22Rv1 (cell line): ENCODE measurements at regions not wholly inside any gene's neighbourhood (a gene's known extent, or its start where the extent isn't known, plus 50 kb on each side); places are given as distances from the start of the nearest gene placed in this dataset.

Experiments
- H3K27ac ChIP-seq: fragments of 450-650 bp; 2 replicates; pipeline ENCODE4 v1.5.1; 2017
- CTCF ChIP-seq: fragments of 450-650 bp; IDR thresholded peaks from 2 replicates; pipeline ENCODE4 v1.5.1; 2017; ENCODE audit warnings: mild to moderate bottlenecking
- ZFX ChIP-seq: fragments of 450-650 bp; IDR thresholded peaks from 2 replicates; pipeline ENCODE4 v1.6.1; 2017; ENCODE audit warnings: antibody characterized with exemption, borderline replicate concordance

- TF ChIP-seq CTCF (no peak), ZFX (no peak)
- H3K27ac ChIP-seq: no peak overlapping the region
These were observed 125.6 kb upstream of the TARS1 start for GRCh38 chr5:33315189-33315588.

GRCh38 chr5:33316773-33317172 lies 124.0 kb upstream of the TARS1 start:
- H3K27ac ChIP-seq: no peak overlapping the region
- TF ChIP-seq CTCF (no peak), ZFX (no peak)

- H3K27ac ChIP-seq: no peak overlapping the region
- no peak for TF ChIP-seq ZFX
- TF ChIP-seq CTCF: no peak
These were observed 123.5 kb upstream of the TARS1 start for GRCh38 chr5:33317271-33317670.

- H3K27ac ChIP-seq: no peak overlapping the region
- TF ChIP-seq CTCF: no peak
- no peak for TF ChIP-seq ZFX
These were observed 121.6 kb upstream of the TARS1 start for GRCh38 chr5:33319151-33319550.

- TF ChIP-seq ZFX: no peak
- TF ChIP-seq CTCF: no peak
- no peak overlapping the region for H3K27ac ChIP-seq
These were observed 120.9 kb upstream of the TARS1 start for GRCh38 chr5:33319841-33320240.

- TF ChIP-seq ZFX (no peak), CTCF (no peak)
- no peak overlapping the region for H3K27ac ChIP-seq
These were observed 119.7 kb upstream of the TARS1 start for GRCh38 chr5:33321026-33321425.

GRCh38 chr5:33322632-33323031 lies 118.1 kb upstream of the TARS1 start:
- H3K27ac ChIP-seq: no peak overlapping the region
- TF ChIP-seq CTCF: no peak
- TF ChIP-seq ZFX: no peak
